ENCODE measurements at regions not wholly inside any gene's neighbourhood (a gene's known extent, or its start where the extent isn't known, plus 50 kb on each side); places are given as distances from the start of the nearest gene placed in this dataset.

GRCh38 chr9:129270903-129271431 lies 92.9 kb upstream of the IER5L start:
- no peak for TF ChIP-seq CTCF (IDR thresholded peaks at IDR 0.05 in 8 of 11, conservative IDR thresholded peaks at IDR 0.05 in 3 of 11)
- no peak for TF ChIP-seq POLR2A (IDR thresholded peaks at IDR 0.05)
